Subcutaneous abdominal adipose tissue (tissue), 5 donors: ENCODE measurements at regions not wholly inside any gene's neighbourhood (a gene's known extent, or its start where the extent isn't known, plus 50 kb on each side); places are given as distances from the start of the nearest gene placed in this dataset.
"Not testable (repeated sequence)": the region's sequence is repeated elsewhere in the genome, so short reads cannot be mapped to it uniquely, and the experiment has no call there.

ENCODE experiments used
- H3K27ac ChIP-seq: one replicate; pipeline ENCODE4 v1.7.0; 2013; ENCODE audit warnings: low read depth, mild to moderate bottlenecking, inconsistent platforms, low read length, moderate library complexity
- H3K27me3 ChIP-seq, 5 donors: one replicate each; pipeline ENCODE4 v1.7.0; 2013; ENCODE audit warnings: low read length in 5 of 5, inconsistent platforms in 1 of 5; ENCODE audit not compliant: control insufficient read depth in 5 of 5, insufficient read depth in 4 of 5
- H3K36me3 ChIP-seq, 5 donors: one replicate each; pipeline ENCODE4 v1.7.0; 2013; ENCODE audit warnings: low read length in 5 of 5; ENCODE audit not compliant: control insufficient read depth in 5 of 5, insufficient read depth in 5 of 5
- H3K4me1 ChIP-seq, 5 donors: one replicate each; pipeline ENCODE4 v1.7.0; 2013; ENCODE audit warnings: low read length in 5 of 5, mild to moderate bottlenecking in 3 of 5, moderate library complexity in 1 of 5; ENCODE audit not compliant: control insufficient read depth in 5 of 5, insufficient read depth in 5 of 5
- H3K4me3 ChIP-seq, 5 donors: one replicate each; pipeline ENCODE4 v1.7.0; 2013; ENCODE audit warnings: low read length in 5 of 5, low read depth in 1 of 5
- H3K9ac ChIP-seq, 5 donors: one replicate each; pipeline ENCODE4 v1.7.0; 2013; ENCODE audit warnings: low read length in 5 of 5, mild to moderate bottlenecking in 4 of 5, moderate library complexity in 3 of 5
- H3K9me3 ChIP-seq, 5 donors: one replicate each; pipeline ENCODE4 v1.7.0; 2013; ENCODE audit warnings: low read length in 5 of 5; ENCODE audit not compliant: control insufficient read depth in 5 of 5
- donor health status: healthy.
- donor health status: healthy.
- donor health status: healthy.
- donor health status: healthy.
- donor health status: healthy.

DNA sequence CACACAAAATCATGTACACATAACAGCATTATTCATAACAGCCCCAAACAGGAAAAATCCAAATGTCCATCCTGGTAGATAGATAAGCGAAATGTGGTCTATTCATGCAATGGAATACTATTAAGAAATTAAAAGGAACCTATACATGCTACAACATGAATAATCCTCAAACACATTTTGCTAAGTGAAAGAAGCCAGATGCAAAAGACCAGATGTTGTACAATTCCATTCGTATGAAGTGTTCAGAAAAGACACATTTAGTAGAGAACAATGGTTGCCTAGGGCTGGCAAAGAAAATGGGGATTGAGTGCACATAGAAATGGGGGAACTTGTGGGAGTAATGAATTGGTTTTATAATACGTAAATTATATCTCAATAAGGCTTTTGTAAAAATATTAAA lies 182.3 kb downstream of the EBLN2 start:
- Histone ChIP-seq H3K27me3 (no peaks in the 10 kb centered on the region), H3K36me3 (no peaks in the 10 kb centered on the region), H3K27ac (no peak overlapping the region), H3K4me1 (no peaks in the 10 kb centered on the region), H3K4me3 (no peak overlapping the region), H3K9ac (no peak overlapping the region), H3K9me3 (peaks cover 0 to 5% (median 0%) of the 10 kb centered on the region in 5 donors)

DNA sequence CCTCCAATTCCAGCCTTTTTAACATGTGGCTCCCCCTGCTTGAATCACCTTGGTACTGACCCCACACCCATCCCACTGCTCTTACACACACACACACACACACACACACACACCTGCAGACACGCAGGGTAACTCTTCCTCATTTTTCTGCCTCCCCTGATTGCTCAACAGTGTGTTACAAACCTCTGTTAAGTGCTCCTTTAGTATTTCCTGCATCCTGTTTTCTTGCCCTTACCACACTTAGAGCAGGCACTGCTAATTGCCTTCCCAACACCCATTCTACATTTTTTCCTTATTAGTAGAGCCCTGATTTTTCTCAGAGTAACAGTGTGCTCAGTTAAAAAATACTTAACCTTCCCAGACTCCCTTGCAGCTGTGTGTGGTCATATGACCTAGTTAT lies 184.0 kb downstream of the EBLN2 start:
- Histone ChIP-seq H3K4me1 (no peaks in the 10 kb centered on the region), H3K9me3 (peaks cover 0 to 5% (median 0%) of the 10 kb centered on the region in 5 donors), H3K9ac (no peak overlapping the region), H3K27me3 (no peaks in the 10 kb centered on the region), H3K36me3 (no peaks in the 10 kb centered on the region), H3K27ac (no peak overlapping the region), H3K4me3 (no peak overlapping the region)

DNA sequence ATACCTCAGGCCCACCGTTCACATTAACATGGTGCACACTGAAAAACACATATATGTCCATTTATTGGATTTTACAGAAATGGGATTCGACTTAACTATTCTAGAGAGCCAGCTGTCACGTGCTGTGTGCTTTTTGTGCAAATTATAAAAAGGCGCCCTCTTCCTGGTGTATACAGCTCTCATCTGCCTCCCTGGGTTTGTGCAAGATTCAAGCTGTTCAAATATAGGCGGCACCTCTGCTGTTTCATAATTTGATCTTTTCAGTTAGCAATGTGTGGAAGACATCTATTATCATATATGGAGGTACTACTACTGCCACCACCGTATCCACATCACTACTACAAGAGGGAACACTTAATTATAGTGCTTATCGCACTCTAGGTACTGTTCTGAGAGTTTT lies 187.6 kb downstream of the EBLN2 start:
- no peak overlapping the region for H3K27ac ChIP-seq
- no peaks in the 10 kb centered on the region for H3K27me3 ChIP-seq
- no peak overlapping the region for H3K4me3 ChIP-seq
- H3K9ac ChIP-seq = no peak overlapping the region
- peaks cover 0 to 5% (median 0%) of the 10 kb centered on the region in 5 donors for H3K9me3 ChIP-seq
- no peaks in the 10 kb centered on the region for H3K36me3 ChIP-seq
- no peaks in the 10 kb centered on the region for H3K4me1 ChIP-seq

DNA sequence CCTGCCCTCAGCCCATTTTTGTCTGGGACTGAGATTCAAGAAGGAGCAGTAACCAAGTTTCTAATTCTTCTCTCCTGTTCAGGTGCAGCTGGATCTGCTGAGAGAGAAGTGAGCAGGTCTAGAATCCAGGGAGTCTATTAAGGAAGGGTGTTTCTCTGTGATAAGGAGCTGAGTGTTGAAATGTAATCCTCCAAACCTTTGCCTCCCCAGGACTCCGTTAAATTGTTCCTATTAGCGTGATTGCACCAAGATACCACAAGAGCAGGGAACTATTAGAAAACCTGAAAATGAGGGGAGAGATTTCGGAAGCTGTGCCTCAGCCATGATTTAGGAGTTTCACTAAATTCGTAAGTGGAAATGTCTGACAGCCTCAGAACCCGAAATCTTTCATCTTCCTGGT lies 192.6 kb downstream of the EBLN2 start:
- H3K4me3 ChIP-seq = no peak overlapping the region
- H3K27me3 ChIP-seq = no peaks in the 10 kb centered on the region
- H3K9me3 ChIP-seq = no peaks in the 10 kb centered on the region
- H3K9ac ChIP-seq = no peak overlapping the region
- no peak overlapping the region for H3K27ac ChIP-seq
- H3K36me3 ChIP-seq = no peaks in the 10 kb centered on the region
- H3K4me1 ChIP-seq = no peaks in the 10 kb centered on the region

DNA sequence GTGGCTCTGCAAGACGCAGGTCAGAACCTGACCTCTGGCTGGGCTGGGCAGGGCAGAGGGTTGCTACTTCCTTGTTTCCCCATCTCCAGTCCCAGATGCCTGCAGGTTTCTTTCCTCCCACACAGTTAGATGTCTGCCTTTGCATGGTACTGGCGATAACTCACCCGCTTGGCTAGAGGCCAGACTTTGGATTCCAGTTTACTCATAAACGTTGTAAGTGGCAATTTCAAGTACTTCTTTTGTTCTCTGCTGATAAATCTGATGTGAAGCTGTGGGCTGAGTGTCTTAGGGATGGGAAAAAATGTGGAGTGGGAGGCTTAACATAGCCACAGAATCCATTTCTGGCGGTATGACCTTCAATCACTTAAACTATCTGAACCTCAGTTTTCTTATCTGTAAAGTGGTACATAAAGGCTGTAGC lies 194.2 kb downstream of the EBLN2 start:
- H3K9ac ChIP-seq = no peak overlapping the region

DNA sequence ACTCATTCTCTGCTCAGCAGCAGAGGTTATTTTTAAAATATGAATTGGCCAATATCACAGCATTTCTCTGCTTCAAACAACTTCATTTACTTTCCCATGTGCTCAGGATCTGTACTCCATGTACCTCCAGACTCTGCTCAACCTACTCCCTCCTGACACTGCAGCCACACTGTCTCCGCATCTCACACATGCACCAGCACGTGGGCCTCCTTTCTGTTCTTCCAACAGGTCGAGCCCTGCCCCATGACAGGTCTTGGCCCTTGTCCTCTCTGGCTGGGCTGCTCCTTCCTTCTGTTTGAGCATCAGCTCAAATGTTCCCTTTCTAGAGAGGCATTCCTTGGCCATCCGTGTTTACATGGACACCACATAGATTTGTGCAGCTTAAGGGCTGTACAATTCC lies 195.7 kb downstream of the EBLN2 start:
- no peak overlapping the region for H3K27ac ChIP-seq
- no peaks in the 10 kb centered on the region for H3K36me3 ChIP-seq
- H3K4me3 ChIP-seq = no peak overlapping the region
- no peaks in the 10 kb centered on the region for H3K4me1 ChIP-seq
- no peaks in the 10 kb centered on the region for H3K27me3 ChIP-seq
- no peak overlapping the region for H3K9ac ChIP-seq
- H3K9me3 ChIP-seq = no peaks in the 10 kb centered on the region

More for the DNA sequence above, 194.2 kb downstream of the EBLN2 start:
- H3K4me3 ChIP-seq = no peak overlapping the region
- H3K27ac ChIP-seq = no peak overlapping the region
- H3K9me3 ChIP-seq = no peaks in the 10 kb centered on the region
- H3K27me3 ChIP-seq = no peaks in the 10 kb centered on the region
- H3K36me3 ChIP-seq = no peaks in the 10 kb centered on the region
- no peaks in the 10 kb centered on the region for H3K4me1 ChIP-seq

DNA sequence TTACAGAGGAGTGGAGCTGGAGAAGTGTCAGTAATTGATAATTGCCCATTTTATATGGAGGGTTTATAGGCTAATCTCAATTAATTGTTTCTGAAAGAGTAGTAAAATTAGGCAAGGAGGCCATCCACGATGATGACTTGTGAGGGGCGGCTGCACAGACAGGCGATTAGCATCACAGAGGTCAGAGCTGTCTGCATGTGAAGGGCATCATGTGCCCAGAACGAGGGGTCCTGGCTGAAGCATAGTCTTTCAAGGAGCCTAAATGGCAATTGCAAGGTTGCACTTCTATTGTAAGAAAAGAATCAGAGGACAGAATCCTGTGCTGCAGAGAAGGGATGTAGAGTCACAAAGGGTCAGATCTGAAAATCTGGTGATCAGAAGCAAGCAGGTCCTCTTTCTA lies 196.6 kb downstream of the EBLN2 start:
- Histone ChIP-seq H3K27me3 (no peaks in the 10 kb centered on the region), H3K9me3 (no peaks in the 10 kb centered on the region), H3K4me3 (no peak overlapping the region), H3K9ac (no peak overlapping the region), H3K4me1 (no peaks in the 10 kb centered on the region), H3K27ac (no peak overlapping the region), H3K36me3 (no peaks in the 10 kb centered on the region)

DNA sequence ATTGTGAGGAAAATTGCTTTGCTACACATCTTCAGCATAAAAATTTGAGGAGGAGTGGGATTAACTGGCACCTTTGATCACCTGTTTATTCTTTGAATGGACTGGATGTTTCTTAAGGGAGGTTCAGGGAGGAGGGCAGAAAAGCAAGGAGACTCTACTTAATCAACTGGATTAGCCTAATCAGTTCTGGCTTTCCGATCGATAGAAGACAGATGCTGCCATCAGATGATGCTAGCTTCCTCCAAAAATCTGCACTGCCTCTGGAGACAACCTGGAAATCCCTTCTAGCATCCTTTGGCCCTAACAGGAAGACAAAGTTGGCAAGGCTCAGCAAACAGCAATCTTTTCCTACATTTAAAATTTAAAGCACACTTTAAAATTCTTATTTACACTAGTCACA lies 197.8 kb downstream of the EBLN2 start:
- Histone ChIP-seq H3K27ac (no peak overlapping the region), H3K36me3 (no peaks in the 10 kb centered on the region), H3K9ac (no peak overlapping the region), H3K27me3 (no peaks in the 10 kb centered on the region), H3K9me3 (no peaks in the 10 kb centered on the region), H3K4me1 (no peaks in the 10 kb centered on the region), H3K4me3 (no peak overlapping the region)

DNA sequence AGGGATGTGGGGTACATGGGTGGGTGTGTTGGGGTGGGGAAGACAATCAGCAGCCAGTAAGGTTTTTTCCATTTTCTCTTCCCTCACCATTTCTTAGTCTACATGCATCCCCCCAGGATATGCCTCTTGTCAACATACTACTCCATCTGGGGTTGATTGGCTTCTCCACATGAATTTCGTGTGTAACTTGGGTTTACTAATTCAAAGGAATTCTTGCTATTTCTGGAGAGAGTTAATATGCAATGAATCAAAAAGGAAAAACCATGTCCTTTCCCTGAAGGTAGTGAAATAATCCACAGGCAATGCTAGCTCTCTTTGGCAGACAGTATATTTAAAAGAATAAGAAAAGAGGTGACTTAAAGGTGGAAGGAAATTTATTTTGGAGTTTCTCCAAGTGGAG lies 198.4 kb downstream of the EBLN2 start:
- Histone ChIP-seq H3K9ac (no peak overlapping the region), H3K27me3 (no peaks in the 10 kb centered on the region), H3K9me3 (no peaks in the 10 kb centered on the region), H3K4me1 (no peaks in the 10 kb centered on the region), H3K36me3 (no peaks in the 10 kb centered on the region), H3K27ac (no peak overlapping the region), H3K4me3 (no peak overlapping the region)

DNA sequence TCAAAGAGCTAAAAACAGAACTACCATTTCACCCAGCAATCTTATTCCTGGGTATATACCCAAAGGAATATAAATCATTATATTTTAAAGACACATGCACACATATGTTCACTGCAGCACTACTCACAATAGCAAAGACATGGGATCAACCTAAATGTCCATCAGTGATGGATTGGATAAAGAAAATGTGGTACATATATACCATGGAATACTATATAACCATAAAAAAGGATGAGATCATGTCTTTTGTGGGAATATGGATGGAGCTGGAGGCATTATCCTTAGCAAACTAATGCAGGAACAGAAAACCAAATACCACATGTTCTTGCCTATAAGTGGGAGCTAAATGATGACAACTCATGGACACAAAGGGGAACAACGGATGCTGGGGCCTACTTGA lies 205.1 kb downstream of the EBLN2 start:
- not testable (repeated sequence) for H3K9ac ChIP-seq, H3K4me3 ChIP-seq, H3K36me3 ChIP-seq, H3K27me3 ChIP-seq, H3K27ac ChIP-seq, H3K9me3 ChIP-seq
- peaks cover 0 to 12% (median 5%) of the 10 kb centered on the region in 5 donors for H3K4me1 ChIP-seq

DNA sequence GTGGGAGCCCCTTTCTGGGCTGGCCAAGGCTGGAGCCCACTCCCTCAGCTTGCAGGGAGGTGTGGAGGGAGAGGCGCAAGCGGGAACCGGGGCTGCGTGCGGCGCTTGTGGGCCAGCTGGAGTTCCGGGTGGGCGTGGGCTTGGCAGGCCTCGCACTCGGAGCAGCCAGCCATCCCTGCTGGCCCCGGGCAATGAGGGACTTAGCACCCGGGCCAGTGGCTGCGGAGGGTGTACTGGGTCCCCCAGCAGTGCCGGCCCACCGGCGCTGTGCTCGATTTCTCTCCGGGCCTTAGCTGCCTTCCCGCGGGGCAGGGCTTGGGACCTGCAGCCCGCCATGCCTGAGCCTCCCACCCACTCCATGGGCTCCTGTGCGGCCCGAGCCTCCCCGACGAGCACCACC lies 207.7 kb downstream of the EBLN2 start:
- not testable (repeated sequence) for H3K36me3 ChIP-seq, H3K4me3 ChIP-seq, H3K9me3 ChIP-seq, H3K9ac ChIP-seq, H3K27ac ChIP-seq, H3K27me3 ChIP-seq
- peaks cover 0 to 12% (median 5%) of the 10 kb centered on the region in 5 donors for H3K4me1 ChIP-seq
